GM23338 (cell line): ENCODE measurements at regions not wholly inside any gene's neighbourhood (a gene's known extent, or its start where the extent isn't known, plus 50 kb on each side); places are given as distances from the start of the nearest gene placed in this dataset.

Experiments
- ATAC-seq: fragments of 200-7000 bp; cut with Tn5 transposase; 3 replicates; pipeline ENCODE4 v1.9.1; 2020
- DNase-seq: peaks from one replicate; pipeline ENCODE4 v3.0.0-alpha.2; 2015; ENCODE audit warnings: low spot score
- H2AFZ ChIP-seq: fragments of 200-600 bp; sonication (generic); 2 replicates; pipeline ENCODE4 v1.8.0; 2016; ENCODE audit warnings: antibody characterized with exemption, mild to moderate bottlenecking, moderate library complexity
- H3F3A ChIP-seq: fragments of 200-600 bp; sonication (generic); replicated peaks from 2 replicates; pipeline ENCODE4 v1.8.0; 2017; ENCODE audit warnings: antibody characterized with exemption, mixed run types, low read depth
- H3K27ac ChIP-seq: fragments of 200-600 bp; sonication (generic); 2 replicates; pipeline ENCODE4 v1.6.1; 2016; ENCODE audit warnings: low read depth
- H3K27me3 ChIP-seq: fragments of 200-600 bp; sonication (generic); 2 replicates; pipeline ENCODE4 v1.8.0; 2016; ENCODE audit warnings: mild to moderate bottlenecking, mixed run types, moderate library complexity; ENCODE audit not compliant: insufficient read depth
- H3K36me3 ChIP-seq: fragments of 200-600 bp; sonication (generic); 2 replicates; pipeline ENCODE4 v1.8.0; 2016; ENCODE audit warnings: mild to moderate bottlenecking; ENCODE audit not compliant: insufficient read depth
- H3K4me1 ChIP-seq: fragments of 200-600 bp; sonication (generic); 2 replicates; pipeline ENCODE4 v1.8.0; 2016; ENCODE audit warnings: mild to moderate bottlenecking, moderate library complexity; ENCODE audit not compliant: insufficient read depth
- H3K4me2 ChIP-seq: fragments of 200-600 bp; sonication (generic); 2 replicates; pipeline ENCODE4 v1.7.1; 2017; ENCODE audit warnings: mixed run types
- H3K4me3 ChIP-seq: fragments of 200-600 bp; sonication (generic); 2 replicates; pipeline ENCODE4 v1.6.1; 2016; ENCODE audit warnings: mixed run types
- H3K79me2 ChIP-seq: fragments of 200-600 bp; sonication (generic); replicated peaks from 2 replicates; pipeline ENCODE4 v1.8.0; 2017; ENCODE audit warnings: mild to moderate bottlenecking; ENCODE audit not compliant: insufficient read depth
- H3K9me2 ChIP-seq: fragments of 200-600 bp; sonication (generic); 2 replicates; pipeline ENCODE4 v1.8.0; 2017; ENCODE audit not compliant: insufficient read depth
- H4K20me1 ChIP-seq: fragments of 200-600 bp; sonication (generic); replicated peaks from 2 replicates; pipeline ENCODE4 v1.8.0; 2017; ENCODE audit warnings: mild to moderate bottlenecking; ENCODE audit not compliant: insufficient read depth
- H3K27ac Mint-ChIP-seq: 2 replicates; pipeline ENCODE4 v1.8.0; 2020; ENCODE audit warnings: inconsistent platforms, mild to moderate bottlenecking, moderate library complexity, mixed read lengths
- H3K27me3 Mint-ChIP-seq: 3 replicates; pipeline ENCODE4 v1.8.0; 2022; ENCODE audit warnings: low read depth, mild to moderate bottlenecking, moderate library complexity, mixed read lengths, inconsistent platforms; ENCODE audit not compliant: insufficient read depth, poor library complexity
- H3K36me3 Mint-ChIP-seq: 3 replicates; pipeline ENCODE4 v1.8.0; 2021; ENCODE audit warnings: low read depth, mild to moderate bottlenecking, inconsistent platforms, moderate library complexity, mixed read lengths
- H3K4me1 Mint-ChIP-seq: 3 replicates; pipeline ENCODE4 v1.8.0; 2020; ENCODE audit warnings: mild to moderate bottlenecking, inconsistent platforms, mixed read lengths
- H3K4me3 Mint-ChIP-seq: 3 replicates; pipeline ENCODE4 v1.8.0; 2021; ENCODE audit warnings: moderate library complexity, mild to moderate bottlenecking, inconsistent platforms, mixed read lengths
- H3K9me3 Mint-ChIP-seq: 3 replicates; pipeline ENCODE4 v1.8.0; 2020; ENCODE audit warnings: moderate library complexity, mild to moderate bottlenecking, inconsistent platforms, mixed read lengths
- CREB1 ChIP-seq: fragments of 250-450 bp; sonication (Bioruptor Pico); IDR thresholded peaks from 2 replicates; pipeline ENCODE4 v1.5.0; 2020; ENCODE audit warnings: low read depth, mild to moderate bottlenecking, moderate library complexity
- EZH2 ChIP-seq: fragments of 200-600 bp; sonication (generic); IDR thresholded peaks from one replicate; pipeline ENCODE4 v1.8.0; 2017; ENCODE audit warnings: antibody characterized with exemption, mild to moderate bottlenecking, low read depth; ENCODE audit not compliant: unreplicated experiment
- EZH2phosphoT487 ChIP-seq: fragments of 200-600 bp; sonication (generic); IDR thresholded peaks from one replicate; pipeline ENCODE4 v1.8.1; 2018; ENCODE audit warnings: antibody characterized with exemption; ENCODE audit not compliant: unreplicated experiment
- JUNB ChIP-seq: IDR thresholded peaks from one replicate; pipeline ENCODE4 v1.6.1; 2016; ENCODE audit warnings: antibody characterized with exemption; ENCODE audit not compliant: unreplicated experiment
- STAT1 ChIP-seq: IDR thresholded peaks from one replicate; pipeline ENCODE4 v1.6.1; 2016; ENCODE audit warnings: antibody characterized with exemption; ENCODE audit not compliant: unreplicated experiment
- ZNF114 ChIP-seq: fragments of 250-450 bp; sonication (Bioruptor Pico); IDR thresholded peaks from 2 replicates; pipeline ENCODE4 v1.5.0; 2020; ENCODE audit warnings: mild to moderate bottlenecking, moderate library complexity
- ZNF331 ChIP-seq: fragments of 250-450 bp; sonication (Bioruptor Pico); IDR thresholded peaks from 2 replicates; pipeline ENCODE4 v1.5.0; 2020; ENCODE audit warnings: low read depth, mild to moderate bottlenecking, moderate library complexity
- TF ChIP-seq, protein P1 (sequence below): fragments of 250-450 bp; sonication (Bioruptor Pico); IDR thresholded peaks from 2 replicates; pipeline ENCODE4 v1.5.0; 2020; ENCODE audit warnings: mild to moderate bottlenecking, moderate library complexity
- TF ChIP-seq, protein P2 (sequence below), 2 experiments: fragments of 200-600 bp in 1 of 2; sonication (generic) in 1 of 2; conservative IDR thresholded peaks; 2 replicates each; pipeline versions ENCODE4 v1.5.1 to v1.6.1; 2016 to 2017; ENCODE audit warnings: antibody characterized with exemption in 2 of 2, low read depth in 2 of 2, mild to moderate bottlenecking in 2 of 2, moderate library complexity in 1 of 2
- TF ChIP-seq, protein P3 (sequence below): IDR thresholded peaks from one replicate; pipeline ENCODE4 v1.6.1; 2018; ENCODE audit warnings: antibody characterized with exemption; ENCODE audit not compliant: unreplicated experiment
- TF ChIP-seq, protein P4 (sequence below): IDR thresholded peaks from 2 replicates; pipeline ENCODE4 v1.6.1; 2016; ENCODE audit warnings: antibody characterized with exemption

DNA sequence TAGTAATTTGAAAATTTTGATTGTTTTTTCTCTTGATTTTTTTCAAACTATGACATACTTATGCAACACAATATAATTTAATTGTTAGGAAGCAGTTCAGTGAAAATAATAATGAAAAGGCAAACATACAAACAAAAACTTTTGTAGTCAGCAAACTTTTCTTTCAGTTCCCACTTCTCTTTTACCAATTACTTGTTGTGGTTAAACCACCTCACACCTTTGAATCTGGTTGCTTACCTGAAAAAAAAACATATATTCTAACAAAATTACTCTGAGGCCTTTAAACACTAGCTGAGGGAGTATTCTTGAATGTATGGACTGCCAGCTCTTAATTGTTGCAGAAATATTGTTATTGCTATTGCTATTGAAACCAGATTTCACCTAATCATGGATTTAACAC is 266.2 kb upstream of the SEMA3C start (continued):
- TF ChIP-seq, protein P1, sequence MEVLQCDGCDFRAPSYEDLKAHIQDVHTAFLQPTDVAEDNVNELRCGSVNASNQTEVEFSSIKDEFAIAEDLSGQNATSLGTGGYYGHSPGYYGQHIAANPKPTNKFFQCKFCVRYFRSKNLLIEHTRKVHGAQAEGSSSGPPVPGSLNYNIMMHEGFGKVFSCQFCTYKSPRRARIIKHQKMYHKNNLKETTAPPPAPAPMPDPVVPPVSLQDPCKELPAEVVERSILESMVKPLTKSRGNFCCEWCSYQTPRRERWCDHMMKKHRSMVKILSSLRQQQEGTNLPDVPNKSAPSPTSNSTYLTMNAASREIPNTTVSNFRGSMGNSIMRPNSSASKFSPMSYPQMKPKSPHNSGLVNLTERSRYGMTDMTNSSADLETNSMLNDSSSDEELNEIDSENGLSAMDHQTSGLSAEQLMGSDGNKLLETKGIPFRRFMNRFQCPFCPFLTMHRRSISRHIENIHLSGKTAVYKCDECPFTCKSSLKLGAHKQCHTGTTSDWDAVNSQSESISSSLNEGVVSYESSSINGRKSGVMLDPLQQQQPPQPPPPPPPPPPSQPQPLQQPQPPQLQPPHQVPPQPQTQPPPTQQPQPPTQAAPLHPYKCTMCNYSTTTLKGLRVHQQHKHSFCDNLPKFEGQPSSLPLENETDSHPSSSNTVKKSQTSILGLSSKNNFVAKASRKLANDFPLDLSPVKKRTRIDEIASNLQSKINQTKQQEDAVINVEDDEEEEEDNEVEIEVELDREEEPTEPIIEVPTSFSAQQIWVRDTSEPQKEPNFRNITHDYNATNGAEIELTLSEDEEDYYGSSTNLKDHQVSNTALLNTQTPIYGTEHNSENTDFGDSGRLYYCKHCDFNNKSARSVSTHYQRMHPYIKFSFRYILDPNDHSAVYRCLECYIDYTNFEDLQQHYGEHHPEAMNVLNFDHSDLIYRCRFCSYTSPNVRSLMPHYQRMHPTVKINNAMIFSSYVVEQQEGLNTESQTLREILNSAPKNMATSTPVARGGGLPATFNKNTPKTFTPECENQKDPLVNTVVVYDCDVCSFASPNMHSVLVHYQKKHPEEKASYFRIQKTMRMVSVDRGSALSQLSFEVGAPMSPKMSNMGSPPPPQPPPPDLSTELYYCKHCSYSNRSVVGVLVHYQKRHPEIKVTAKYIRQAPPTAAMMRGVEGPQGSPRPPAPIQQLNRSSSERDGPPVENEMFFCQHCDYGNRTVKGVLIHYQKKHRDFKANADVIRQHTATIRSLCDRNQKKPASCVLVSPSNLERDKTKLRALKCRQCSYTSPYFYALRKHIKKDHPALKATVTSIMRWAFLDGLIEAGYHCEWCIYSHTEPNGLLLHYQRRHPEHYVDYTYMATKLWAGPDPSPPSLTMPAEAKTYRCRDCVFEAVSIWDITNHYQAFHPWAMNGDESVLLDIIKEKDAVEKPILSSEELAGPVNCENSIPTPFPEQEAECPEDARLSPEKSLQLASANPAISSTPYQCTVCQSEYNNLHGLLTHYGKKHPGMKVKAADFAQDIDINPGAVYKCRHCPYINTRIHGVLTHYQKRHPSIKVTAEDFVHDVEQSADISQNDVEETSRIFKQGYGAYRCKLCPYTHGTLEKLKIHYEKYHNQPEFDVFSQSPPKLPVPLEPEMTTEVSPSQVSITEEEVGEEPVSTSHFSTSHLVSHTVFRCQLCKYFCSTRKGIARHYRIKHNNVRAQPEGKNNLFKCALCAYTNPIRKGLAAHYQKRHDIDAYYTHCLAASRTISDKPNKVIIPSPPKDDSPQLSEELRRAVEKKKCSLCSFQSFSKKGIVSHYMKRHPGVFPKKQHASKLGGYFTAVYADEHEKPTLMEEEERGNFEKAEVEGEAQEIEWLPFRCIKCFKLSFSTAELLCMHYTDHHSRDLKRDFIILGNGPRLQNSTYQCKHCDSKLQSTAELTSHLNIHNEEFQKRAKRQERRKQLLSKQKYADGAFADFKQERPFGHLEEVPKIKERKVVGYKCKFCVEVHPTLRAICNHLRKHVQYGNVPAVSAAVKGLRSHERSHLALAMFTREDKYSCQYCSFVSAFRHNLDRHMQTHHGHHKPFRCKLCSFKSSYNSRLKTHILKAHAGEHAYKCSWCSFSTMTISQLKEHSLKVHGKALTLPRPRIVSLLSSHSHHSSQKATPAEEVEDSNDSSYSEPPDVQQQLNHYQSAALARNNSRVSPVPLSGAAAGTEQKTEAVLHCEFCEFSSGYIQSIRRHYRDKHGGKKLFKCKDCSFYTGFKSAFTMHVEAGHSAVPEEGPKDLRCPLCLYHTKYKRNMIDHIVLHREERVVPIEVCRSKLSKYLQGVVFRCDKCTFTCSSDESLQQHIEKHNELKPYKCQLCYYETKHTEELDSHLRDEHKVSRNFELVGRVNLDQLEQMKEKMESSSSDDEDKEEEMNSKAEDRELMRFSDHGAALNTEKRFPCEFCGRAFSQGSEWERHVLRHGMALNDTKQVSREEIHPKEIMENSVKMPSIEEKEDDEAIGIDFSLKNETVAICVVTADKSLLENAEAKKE, result no peak
- no peak for TF ChIP-seq ZNF114 (CRISPR knock-in tag)

DNA sequence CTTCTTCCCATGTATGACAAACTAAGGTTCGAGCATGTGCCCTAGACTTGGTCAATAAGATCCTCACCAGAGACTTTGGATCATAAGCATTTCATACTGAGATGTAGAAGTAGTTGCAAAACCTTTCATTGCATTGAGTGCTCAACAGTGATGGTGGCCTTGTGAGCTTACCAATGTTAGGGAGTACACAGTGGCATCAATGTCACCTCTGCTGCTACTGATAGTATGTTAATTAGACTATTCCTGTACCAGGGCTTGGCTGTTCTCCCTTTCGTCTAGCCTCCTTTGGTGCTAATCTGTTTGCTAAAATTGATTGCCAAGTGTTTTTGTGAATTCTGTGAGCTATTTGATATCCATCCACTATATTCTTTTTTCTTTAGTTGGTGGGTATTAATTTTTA is 264.5 kb upstream of the SEMA3C start:
- peaks cover 3% of the 10 kb centered on the region; the same call in 1 of the 2 replicates for H3K4me1 ChIP-seq
- ATAC-seq (no peak), DNase-seq (no peak)
- H3K4me1 Mint-ChIP-seq, result no peaks in the 10 kb centered on the region; the same call in 1 of the 3 replicates
- no peaks in the 10 kb centered on the region for H3K27me3 Mint-ChIP-seq
- no peak overlapping the region for H2AFZ ChIP-seq
- H3K4me2 ChIP-seq, result no peak overlapping the region
- peaks cover 15% of the 10 kb centered on the region for H3K36me3 ChIP-seq
- TF ChIP-seq STAT1, result no peak
- TF ChIP-seq JUNB, result no peak
- TF ChIP-seq EZH2phosphoT487, result no peak
- TF ChIP-seq, protein P2, sequence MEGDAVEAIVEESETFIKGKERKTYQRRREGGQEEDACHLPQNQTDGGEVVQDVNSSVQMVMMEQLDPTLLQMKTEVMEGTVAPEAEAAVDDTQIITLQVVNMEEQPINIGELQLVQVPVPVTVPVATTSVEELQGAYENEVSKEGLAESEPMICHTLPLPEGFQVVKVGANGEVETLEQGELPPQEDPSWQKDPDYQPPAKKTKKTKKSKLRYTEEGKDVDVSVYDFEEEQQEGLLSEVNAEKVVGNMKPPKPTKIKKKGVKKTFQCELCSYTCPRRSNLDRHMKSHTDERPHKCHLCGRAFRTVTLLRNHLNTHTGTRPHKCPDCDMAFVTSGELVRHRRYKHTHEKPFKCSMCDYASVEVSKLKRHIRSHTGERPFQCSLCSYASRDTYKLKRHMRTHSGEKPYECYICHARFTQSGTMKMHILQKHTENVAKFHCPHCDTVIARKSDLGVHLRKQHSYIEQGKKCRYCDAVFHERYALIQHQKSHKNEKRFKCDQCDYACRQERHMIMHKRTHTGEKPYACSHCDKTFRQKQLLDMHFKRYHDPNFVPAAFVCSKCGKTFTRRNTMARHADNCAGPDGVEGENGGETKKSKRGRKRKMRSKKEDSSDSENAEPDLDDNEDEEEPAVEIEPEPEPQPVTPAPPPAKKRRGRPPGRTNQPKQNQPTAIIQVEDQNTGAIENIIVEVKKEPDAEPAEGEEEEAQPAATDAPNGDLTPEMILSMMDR (conservative IDR thresholded peaks at IDR 0.05; ENCODE audit: low read depth in 2 of 2), result no peak
- no peak for TF ChIP-seq CREB1 (CRISPR knock-in tag)
- no peak for TF ChIP-seq ZNF331 (CRISPR knock-in tag)
- TF ChIP-seq, protein P3, sequence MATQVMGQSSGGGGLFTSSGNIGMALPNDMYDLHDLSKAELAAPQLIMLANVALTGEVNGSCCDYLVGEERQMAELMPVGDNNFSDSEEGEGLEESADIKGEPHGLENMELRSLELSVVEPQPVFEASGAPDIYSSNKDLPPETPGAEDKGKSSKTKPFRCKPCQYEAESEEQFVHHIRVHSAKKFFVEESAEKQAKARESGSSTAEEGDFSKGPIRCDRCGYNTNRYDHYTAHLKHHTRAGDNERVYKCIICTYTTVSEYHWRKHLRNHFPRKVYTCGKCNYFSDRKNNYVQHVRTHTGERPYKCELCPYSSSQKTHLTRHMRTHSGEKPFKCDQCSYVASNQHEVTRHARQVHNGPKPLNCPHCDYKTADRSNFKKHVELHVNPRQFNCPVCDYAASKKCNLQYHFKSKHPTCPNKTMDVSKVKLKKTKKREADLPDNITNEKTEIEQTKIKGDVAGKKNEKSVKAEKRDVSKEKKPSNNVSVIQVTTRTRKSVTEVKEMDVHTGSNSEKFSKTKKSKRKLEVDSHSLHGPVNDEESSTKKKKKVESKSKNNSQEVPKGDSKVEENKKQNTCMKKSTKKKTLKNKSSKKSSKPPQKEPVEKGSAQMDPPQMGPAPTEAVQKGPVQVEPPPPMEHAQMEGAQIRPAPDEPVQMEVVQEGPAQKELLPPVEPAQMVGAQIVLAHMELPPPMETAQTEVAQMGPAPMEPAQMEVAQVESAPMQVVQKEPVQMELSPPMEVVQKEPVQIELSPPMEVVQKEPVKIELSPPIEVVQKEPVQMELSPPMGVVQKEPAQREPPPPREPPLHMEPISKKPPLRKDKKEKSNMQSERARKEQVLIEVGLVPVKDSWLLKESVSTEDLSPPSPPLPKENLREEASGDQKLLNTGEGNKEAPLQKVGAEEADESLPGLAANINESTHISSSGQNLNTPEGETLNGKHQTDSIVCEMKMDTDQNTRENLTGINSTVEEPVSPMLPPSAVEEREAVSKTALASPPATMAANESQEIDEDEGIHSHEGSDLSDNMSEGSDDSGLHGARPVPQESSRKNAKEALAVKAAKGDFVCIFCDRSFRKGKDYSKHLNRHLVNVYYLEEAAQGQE, result no peak
- no peak for TF ChIP-seq ZNF114 (CRISPR knock-in tag)
- no peak for TF ChIP-seq EZH2
- TF ChIP-seq, protein P4, sequence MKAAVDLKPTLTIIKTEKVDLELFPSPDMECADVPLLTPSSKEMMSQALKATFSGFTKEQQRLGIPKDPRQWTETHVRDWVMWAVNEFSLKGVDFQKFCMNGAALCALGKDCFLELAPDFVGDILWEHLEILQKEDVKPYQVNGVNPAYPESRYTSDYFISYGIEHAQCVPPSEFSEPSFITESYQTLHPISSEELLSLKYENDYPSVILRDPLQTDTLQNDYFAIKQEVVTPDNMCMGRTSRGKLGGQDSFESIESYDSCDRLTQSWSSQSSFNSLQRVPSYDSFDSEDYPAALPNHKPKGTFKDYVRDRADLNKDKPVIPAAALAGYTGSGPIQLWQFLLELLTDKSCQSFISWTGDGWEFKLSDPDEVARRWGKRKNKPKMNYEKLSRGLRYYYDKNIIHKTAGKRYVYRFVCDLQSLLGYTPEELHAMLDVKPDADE, result no peak
- peaks cover 9% of the 10 kb centered on the region for H3K9me2 ChIP-seq
- H3K4me3 ChIP-seq, result no peak overlapping the region
- H3K27ac Mint-ChIP-seq, result no peak overlapping the region
- H3F3A ChIP-seq, result no peaks in the 10 kb centered on the region
- H3K4me3 Mint-ChIP-seq, result no peak overlapping the region
- H3K27me3 ChIP-seq, result no peaks in the 10 kb centered on the region
- no peaks in the 10 kb centered on the region for H4K20me1 ChIP-seq
- no peak overlapping the region for H3K27ac ChIP-seq
- peaks cover 43% of the 10 kb centered on the region for H3K9me3 Mint-ChIP-seq
- no peaks in the 10 kb centered on the region for H3K79me2 ChIP-seq
- peaks cover 42% of the 10 kb centered on the region for H3K36me3 Mint-ChIP-seq
